GM23248 (cell line): ENCODE measurements at regions not wholly inside any gene's neighbourhood (a gene's known extent, or its start where the extent isn't known, plus 50 kb on each side); places are given as distances from the start of the nearest gene placed in this dataset.

Source experiments
- EZH2 ChIP-seq: fragments of 200-600 bp; sonication (generic); IDR thresholded peaks from 2 replicates; pipeline ENCODE4 v1.6.1; 2018; ENCODE audit warnings: antibody characterized with exemption, mild to moderate bottlenecking; ENCODE audit not compliant: insufficient read depth, poor library complexity, severe bottlenecking
- EZH2phosphoT487 ChIP-seq: fragments of 200-600 bp; sonication (generic); IDR thresholded peaks from 2 replicates; pipeline ENCODE4 v1.6.1; 2018; ENCODE audit warnings: antibody characterized with exemption, moderate library complexity, mild to moderate bottlenecking, low read depth; ENCODE audit not compliant: insufficient read depth

- TF ChIP-seq EZH2phosphoT487 (no peak), EZH2 (no peak)
Measured at GRCh38 chr12:97983796-97984195, 521.2 kb downstream of the RMST start.
